A549 (cell line): ENCODE measurements at regions not wholly inside any gene's neighbourhood (a gene's known extent, or its start where the extent isn't known, plus 50 kb on each side); places are given as distances from the start of the nearest gene placed in this dataset.
A peak's percentile ranks its signal among the peaks of the same experiment; 100 is the strongest.

ENCODE experiments used
- ATAC-seq, 2 experiments: fragments of 200-7000 bp in 1 of 2; fragments of >200 bp in 1 of 2; cut with Nextera tagmentation in 1 of 2; cut with Tn5 transposase in 1 of 2; 3 replicates each; pipeline versions ENCODE4 v1.8.0 to v1.9.1; 2018 to 2020; ENCODE audit warnings: mild to moderate bottlenecking in 1 of 2, moderate library complexity in 1 of 2
- CTCF ChIA-PET: fragments of 300-600 bp; sonication (Branson Sonifier 250); formaldehyde crosslinking; extraction: SDS; loops from one replicate; lab custom pipeline; 2021; ENCODE audit warnings: antibody characterized with exemption, inconsistent platforms; lab: Yijun Ruan, JAX
- POLR2A ChIA-PET: fragments of 350-600 bp; formaldehyde crosslinking; extraction: SDS; loops from one replicate; lab custom pipeline; 2021; ENCODE audit warnings: antibody characterized with exemption, inconsistent platforms; lab: Yijun Ruan, JAX
- DNase-seq, 2 experiments: peaks; one replicate each; pipeline versions ENCODE4 v3.0.0 to v3.0.0-alpha.2; 2011 to 2016; ENCODE audit warnings: low read depth in 1 of 2, low spot score in 1 of 2
- FAIRE-seq: peaks from 2 replicates; lab custom pipeline; 2011; peaks lifted over from hg19 to GRCh38; lab: Jason Lieb, UNC
- H3K27ac ChIP-seq, 2 experiments: fragments of >200 bp; sonication (Bioruptor Twin); formaldehyde crosslinking; 3 replicates each; pipeline ENCODE4 v1.5.1; 2016 to 2017
- H3K4me1 ChIP-seq: fragments of >200 bp; sonication (Bioruptor Twin); formaldehyde crosslinking; 3 replicates; pipeline ENCODE4 v1.6.1; 2016
- H3K4me2 ChIP-seq: fragments of >200 bp; sonication (Bioruptor Twin); formaldehyde crosslinking; 3 replicates; pipeline ENCODE4 v1.6.1; 2016
- H3K4me3 ChIP-seq: fragments of >200 bp; sonication (Bioruptor Twin); formaldehyde crosslinking; 3 replicates; pipeline ENCODE4 v1.5.1; 2016
- H3K9me3 ChIP-seq: fragments of >200 bp; sonication (Bioruptor Twin); formaldehyde crosslinking; 3 replicates; pipeline ENCODE4 v1.6.1; 2016
- ATOH8 ChIP-seq: fragments of 250-450 bp; sonication (Bioruptor Pico); IDR thresholded peaks from 2 replicates; pipeline ENCODE4 v1.5.0; 2020; ENCODE audit warnings: low read depth, mild to moderate bottlenecking, moderate library complexity
- BHLHE40 ChIP-seq: IDR thresholded peaks from 2 replicates; pipeline ENCODE4 v1.6.1; 2012; ENCODE audit warnings: low read depth, low read length, inconsistent platforms
- CEBPB ChIP-seq, 2 experiments: fragments of >200 bp in 1 of 2; sonication (Bioruptor Twin) in 1 of 2; formaldehyde crosslinking in 1 of 2; IDR thresholded peaks; 2 replicates each; pipeline ENCODE4 v1.6.1; 2012 to 2016
- CHD2 ChIP-seq: fragments of 150-350 bp; IDR thresholded peaks from 2 replicates; pipeline ENCODE4 v1.6.1; 2014; ENCODE audit warnings: low read length; ENCODE audit not compliant: partially characterized antibody
- CTCF ChIP-seq: fragments of >200 bp; sonication (Bioruptor Twin); formaldehyde crosslinking; IDR thresholded peaks from 3 replicates; pipeline ENCODE4 v1.5.1; 2016
- EHMT2 ChIP-seq: fragments of 200-600 bp; sonication (generic); IDR thresholded peaks from 2 replicates; pipeline ENCODE4 v1.6.1; 2016; ENCODE audit warnings: antibody characterized with exemption, low read depth, mild to moderate bottlenecking, moderate library complexity
- ESRRA ChIP-seq: fragments of 150-350 bp; IDR thresholded peaks from 2 replicates; pipeline ENCODE4 v1.6.1; 2014; ENCODE audit warnings: mild to moderate bottlenecking, low read length, borderline replicate concordance
- FOSB ChIP-seq: fragments of 250-450 bp; sonication (Bioruptor Pico); IDR thresholded peaks from 2 replicates; pipeline ENCODE4 v1.5.0; 2020; ENCODE audit warnings: mild to moderate bottlenecking, moderate library complexity
- GATA3 ChIP-seq: IDR thresholded peaks from 2 replicates; pipeline ENCODE4 v1.6.1; 2012; ENCODE audit warnings: borderline replicate concordance
- HMGXB4 ChIP-seq: fragments of 250-450 bp; sonication (Bioruptor Pico); IDR thresholded peaks from 2 replicates; pipeline ENCODE4 v1.5.0; 2021; ENCODE audit warnings: mild to moderate bottlenecking, moderate library complexity, borderline replicate concordance
- HOXA7 ChIP-seq: fragments of 250-450 bp; sonication (Bioruptor Pico); IDR thresholded peaks from 2 replicates; pipeline ENCODE4 v1.5.0; 2020; ENCODE audit warnings: mild to moderate bottlenecking, moderate library complexity
- JUNB ChIP-seq: fragments of >200 bp; sonication (Bioruptor Twin); formaldehyde crosslinking; IDR thresholded peaks from 2 replicates; pipeline ENCODE4 v1.6.1; 2016
- KDM1A ChIP-seq: fragments of 200-600 bp; sonication (generic); IDR thresholded peaks from 2 replicates; pipeline ENCODE4 v1.6.1; 2016; ENCODE audit warnings: low read depth, mild to moderate bottlenecking
- KDM5A ChIP-seq: fragments of 200-600 bp; sonication (generic); IDR thresholded peaks from 2 replicates; pipeline ENCODE4 v1.6.1; 2016; ENCODE audit warnings: antibody characterized with exemption, mild to moderate bottlenecking
- NPAS2 ChIP-seq: fragments of 250-450 bp; sonication (Bioruptor Pico); IDR thresholded peaks from 2 replicates; pipeline ENCODE4 v1.8.0; 2022; ENCODE audit warnings: mild to moderate bottlenecking, moderate library complexity, borderline replicate concordance
- PBX3 ChIP-seq: IDR thresholded peaks from 2 replicates; pipeline ENCODE4 v1.6.1; 2012
- POLR2A ChIP-seq: IDR thresholded peaks from 2 replicates; pipeline ENCODE4 v1.6.1; 2012; ENCODE audit warnings: mild to moderate bottlenecking, low read length
- POLR2AphosphoS2 ChIP-seq: conservative IDR thresholded peaks from 2 replicates; pipeline ENCODE4 v1.6.1; 2012; ENCODE audit warnings: low read length, improper control_type of control experiment, inconsistent platforms
- RAD21 ChIP-seq, 2 experiments: fragments of >200 bp in 1 of 2; sonication (Bioruptor Twin) in 1 of 2; formaldehyde crosslinking in 1 of 2; IDR thresholded peaks in 1 of 2; conservative IDR thresholded peaks in 1 of 2; 2 replicates in 1 of 2; 3 replicates in 1 of 2; pipeline ENCODE4 v1.6.1; 2012 to 2018; ENCODE audit warnings: inconsistent platforms in 1 of 2
- RARB ChIP-seq: fragments of 250-450 bp; sonication (Bioruptor Pico); IDR thresholded peaks from 2 replicates; pipeline ENCODE4 v1.8.0; 2021; ENCODE audit warnings: mild to moderate bottlenecking, moderate library complexity
- RFX5 ChIP-seq: fragments of 450-650 bp; IDR thresholded peaks from 2 replicates; pipeline ENCODE4 v1.7.1; 2014; ENCODE audit warnings: antibody characterized with exemption, mild to moderate bottlenecking, moderate library complexity
- USF2 ChIP-seq: fragments of 450-650 bp; IDR thresholded peaks from 2 replicates; pipeline ENCODE4 v1.6.1; 2014; ENCODE audit warnings: antibody characterized with exemption
- ZFP36 ChIP-seq: fragments of 450-650 bp; IDR thresholded peaks from 2 replicates; pipeline ENCODE4 v1.6.1; 2014; ENCODE audit warnings: borderline replicate concordance; ENCODE audit not compliant: partially characterized antibody
- WGBS: methylation state at CpG from one replicate; pipeline ENCODE4 v1.1.6; 2017; ENCODE audit errors: missing lambda C conversion rate; 5-methylcytosine and 5-hydroxymethylcytosine counted together

GRCh38 chr7:47714669-47715607 is 133.0 kb upstream of the TNS3 start:
- no peak for TF ChIP-seq CEBPB (IDR thresholded peaks at IDR 0.05)
- no peak for TF ChIP-seq CTCF
- TF ChIP-seq FOSB = no peak
- ATAC-seq (no peak), FAIRE-seq (no peak), DNase-seq (no peak)
- CTCF ChIA-PET = interaction anchor here (1.5 kb wide), 1 partner anchor 104 kb away, joined by 3 read pairs; no protein-coding TSS in a partner anchor
- no peak overlapping the region for H3K4me2 ChIP-seq
- H3K4me1 ChIP-seq = no peaks in the 10 kb centered on the region
- no peaks in the 10 kb centered on the region for H3K9me3 ChIP-seq
- 0 out of 6 replicates have a peak overlapping the region, but pooled peaks of 1 of the 2 experiments have one; percentile 33 for H3K27ac ChIP-seq
- no peak overlapping the region for H3K4me3 ChIP-seq
- POLR2A ChIA-PET = no interaction called here
- 82% methylated on average over 6 of the region's 6 CpGs for WGBS

- POLR2A ChIA-PET = no interaction called here
These were observed 131.7 kb upstream of the TNS3 start for GRCh38 chr7:47713595-47713994.

GRCh38 chr7:47712416-47712815 is 130.5 kb upstream of the TNS3 start:
- Histone ChIP-seq H3K27ac (peak overlapping the region in 1 of 2 experiments; percentile 19; a peak in 1 of 6 replicates), H3K9me3 (no peaks in the 10 kb centered on the region), H3K4me3 (no peak overlapping the region), H3K4me2 (no peak overlapping the region), H3K4me1 (no peaks in the 10 kb centered on the region)
- no peak for FAIRE-seq
- no peak for DNase-seq
- TF ChIP-seq RAD21 (conservative IDR thresholded peaks at IDR 0.05 in 1 of 2, IDR thresholded peaks at IDR 0.05 in 1 of 2) = no peak
- no peak for TF ChIP-seq NPAS2 (CRISPR knock-in tag)
- no peak for TF ChIP-seq KDM5A
- TF ChIP-seq ESRRA = no peak
- TF ChIP-seq CHD2 = no peak
- no peak for TF ChIP-seq JUNB
- TF ChIP-seq EHMT2 = no peak
- no peak for TF ChIP-seq ZFP36
- TF ChIP-seq HMGXB4 = no peak
- TF ChIP-seq HOXA7 (CRISPR knock-in tag) = no peak
- TF ChIP-seq BHLHE40 = no peak
- POLR2A ChIA-PET = interaction anchor here (0.6 to 0.8 kb wide), 2 partner anchors 135 to 163 kb away, joined by 3 to 4 read pairs; no protein-coding TSS in a partner anchor
- CTCF ChIA-PET = interaction anchor here (0.9 to 1.8 kb wide), 2 partner anchors 31 to 34 kb away, joined by 4 to 6 read pairs; no protein-coding TSS in a partner anchor
- 91% methylated on average over 11 of the region's 11 CpGs for WGBS
- ATAC-seq = no peak

More at GRCh38 chr7:47713595-47713994, 131.7 kb upstream of the TNS3 start:
- Histone ChIP-seq H3K9me3 (no peaks in the 10 kb centered on the region), H3K4me1 (no peaks in the 10 kb centered on the region), H3K4me3 (no peak overlapping the region), H3K27ac (peak overlapping the region in 1 of 2 experiments; percentile 41; a peak in 1 of 6 replicates), H3K4me2 (no peak overlapping the region)
- TF ChIP-seq KDM1A = no peak
- no peak for TF ChIP-seq PBX3
- no peak for TF ChIP-seq USF2
- TF ChIP-seq HOXA7 (CRISPR knock-in tag) = no peak
- TF ChIP-seq GATA3 = no peak
- TF ChIP-seq POLR2A = no peak
- no peak for TF ChIP-seq RARB (CRISPR knock-in tag)
- no peak for TF ChIP-seq POLR2AphosphoS2
- TF ChIP-seq CHD2 = no peak
- TF ChIP-seq RFX5 = no peak
- TF ChIP-seq ATOH8 (CRISPR knock-in tag) = no peak
- CTCF ChIA-PET = interaction anchor here (0.6 to 1.7 kb wide), 2 partner anchors 11 to 290 kb away, joined by 4 to 6 read pairs; no protein-coding TSS in a partner anchor
- ATAC-seq (no peak), DNase-seq (no peak), FAIRE-seq (no peak)
- 88% methylated on average over 6 of the region's 6 CpGs for WGBS
